ENCODE measurements at regions not wholly inside any gene's neighbourhood (a gene's known extent, or its start where the extent isn't known, plus 50 kb on each side); places are given as distances from the start of the nearest gene placed in this dataset.

DNA sequence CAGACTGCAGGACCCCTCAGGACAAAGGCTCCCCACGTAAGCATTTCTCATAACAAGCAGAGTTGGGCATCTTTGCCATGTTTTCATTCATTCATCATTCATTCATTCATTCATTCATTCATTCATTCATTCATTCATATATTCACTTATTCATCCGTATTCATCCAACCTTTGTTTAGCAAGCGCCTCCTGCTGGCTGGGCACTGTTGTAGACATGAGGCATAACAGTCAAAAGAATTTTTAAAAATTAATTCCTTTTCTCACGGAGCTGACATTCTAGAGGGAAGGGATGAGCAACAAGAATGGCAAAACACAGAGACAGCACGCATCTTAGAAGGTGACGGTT lies 351.7 kb upstream of the TNRC6C start:
- no peak for TF ChIP-seq FOSL1 (CRISPR knock-in tag; IDR thresholded peaks at IDR 0.05; ENCODE audit: borderline replicate concordance)
- no peak for TF ChIP-seq POLR2A (IDR thresholded peaks at IDR 0.05; ENCODE audit: insufficient read depth in 1 of 2, low read depth in 2 of 2, low read length in 2 of 2)
- TF ChIP-seq HNRNPH1 (optimal IDR thresholded peaks at IDR 0.05; ENCODE audit: low read depth, low read length) = no peak
- TF ChIP-seq UBTF (CRISPR knock-in tag; IDR thresholded peaks at IDR 0.05) = no peak
- no peak for TF ChIP-seq KLF16 (CRISPR knock-in tag; IDR thresholded peaks at IDR 0.05)
- TF ChIP-seq, protein P1, sequence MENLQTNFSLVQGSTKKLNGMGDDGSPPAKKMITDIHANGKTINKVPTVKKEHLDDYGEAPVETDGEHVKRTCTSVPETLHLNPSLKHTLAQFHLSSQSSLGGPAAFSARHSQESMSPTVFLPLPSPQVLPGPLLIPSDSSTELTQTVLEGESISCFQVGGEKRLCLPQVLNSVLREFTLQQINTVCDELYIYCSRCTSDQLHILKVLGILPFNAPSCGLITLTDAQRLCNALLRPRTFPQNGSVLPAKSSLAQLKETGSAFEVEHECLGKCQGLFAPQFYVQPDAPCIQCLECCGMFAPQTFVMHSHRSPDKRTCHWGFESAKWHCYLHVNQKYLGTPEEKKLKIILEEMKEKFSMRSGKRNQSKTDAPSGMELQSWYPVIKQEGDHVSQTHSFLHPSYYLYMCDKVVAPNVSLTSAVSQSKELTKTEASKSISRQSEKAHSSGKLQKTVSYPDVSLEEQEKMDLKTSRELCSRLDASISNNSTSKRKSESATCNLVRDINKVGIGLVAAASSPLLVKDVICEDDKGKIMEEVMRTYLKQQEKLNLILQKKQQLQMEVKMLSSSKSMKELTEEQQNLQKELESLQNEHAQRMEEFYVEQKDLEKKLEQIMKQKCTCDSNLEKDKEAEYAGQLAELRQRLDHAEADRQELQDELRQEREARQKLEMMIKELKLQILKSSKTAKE (CRISPR knock-in tag; IDR thresholded peaks at IDR 0.05; ENCODE audit: borderline replicate concordance) = no peak

Data from HepG2 (cell line).